HuH-7.5 (cell line): ENCODE measurements at regions not wholly inside any gene's neighbourhood (a gene's known extent, or its start where the extent isn't known, plus 50 kb on each side); places are given as distances from the start of the nearest gene placed in this dataset.
"Not testable (repeated sequence)": the region's sequence is repeated elsewhere in the genome, so short reads cannot be mapped to it uniquely, and the experiment has no call there.

ENCODE experiments used
- DNase-seq: peaks from one replicate; pipeline ENCODE4 v3.0.0; 2011; ENCODE audit warnings: low spot score

DNA sequence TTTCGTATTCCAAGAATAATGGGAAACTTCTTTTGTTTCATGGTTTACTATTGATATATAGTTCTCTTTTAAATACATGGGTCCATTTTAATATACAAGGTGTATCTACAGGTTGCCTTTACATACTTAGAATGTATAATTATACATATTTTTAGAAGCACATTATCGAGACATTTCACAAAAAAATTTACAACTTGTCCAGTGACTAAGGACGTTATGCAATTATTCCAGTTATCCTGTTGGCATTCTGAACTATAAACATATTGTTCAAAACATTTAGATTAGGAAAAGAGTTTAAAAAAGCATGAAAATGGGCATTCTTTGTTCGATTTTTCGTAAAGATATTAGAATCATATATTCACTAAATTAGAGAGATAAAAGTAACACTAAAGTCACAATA is 344.6 kb upstream of the TMEFF2 start:
- no peak for DNase-seq

DNA sequence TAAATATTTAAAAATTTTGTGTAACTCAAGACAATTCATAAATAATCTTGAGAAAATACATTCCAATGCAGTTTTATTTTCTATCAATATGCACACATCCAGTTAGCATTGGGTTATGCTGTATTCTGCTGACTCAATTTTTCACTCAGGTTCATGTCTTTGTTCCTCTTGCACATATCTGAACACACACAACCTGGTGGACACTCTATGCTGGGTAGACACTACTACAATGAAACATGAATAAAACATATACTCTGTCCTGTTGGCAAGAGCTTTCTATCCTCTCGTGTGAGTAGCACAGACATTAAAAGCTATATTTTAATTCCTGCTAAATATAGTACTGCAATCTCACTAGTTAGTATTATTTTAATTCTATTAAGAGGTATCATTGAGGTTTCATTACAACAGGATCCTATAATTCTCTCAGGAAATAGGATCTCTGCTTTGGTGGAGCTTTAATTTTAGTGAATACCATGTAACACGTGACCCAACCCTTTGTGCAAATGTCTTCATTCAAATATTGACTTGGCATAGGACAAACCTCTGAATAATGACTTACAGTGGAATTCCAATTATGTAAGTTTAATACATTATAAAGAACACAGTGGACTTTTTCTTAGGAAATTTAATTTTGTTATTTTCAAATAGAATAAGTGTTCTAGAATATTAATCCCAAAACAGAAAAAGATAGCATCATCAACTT is 342.3 kb upstream of the TMEFF2 start:
- DNase-seq, result no peak

DNA sequence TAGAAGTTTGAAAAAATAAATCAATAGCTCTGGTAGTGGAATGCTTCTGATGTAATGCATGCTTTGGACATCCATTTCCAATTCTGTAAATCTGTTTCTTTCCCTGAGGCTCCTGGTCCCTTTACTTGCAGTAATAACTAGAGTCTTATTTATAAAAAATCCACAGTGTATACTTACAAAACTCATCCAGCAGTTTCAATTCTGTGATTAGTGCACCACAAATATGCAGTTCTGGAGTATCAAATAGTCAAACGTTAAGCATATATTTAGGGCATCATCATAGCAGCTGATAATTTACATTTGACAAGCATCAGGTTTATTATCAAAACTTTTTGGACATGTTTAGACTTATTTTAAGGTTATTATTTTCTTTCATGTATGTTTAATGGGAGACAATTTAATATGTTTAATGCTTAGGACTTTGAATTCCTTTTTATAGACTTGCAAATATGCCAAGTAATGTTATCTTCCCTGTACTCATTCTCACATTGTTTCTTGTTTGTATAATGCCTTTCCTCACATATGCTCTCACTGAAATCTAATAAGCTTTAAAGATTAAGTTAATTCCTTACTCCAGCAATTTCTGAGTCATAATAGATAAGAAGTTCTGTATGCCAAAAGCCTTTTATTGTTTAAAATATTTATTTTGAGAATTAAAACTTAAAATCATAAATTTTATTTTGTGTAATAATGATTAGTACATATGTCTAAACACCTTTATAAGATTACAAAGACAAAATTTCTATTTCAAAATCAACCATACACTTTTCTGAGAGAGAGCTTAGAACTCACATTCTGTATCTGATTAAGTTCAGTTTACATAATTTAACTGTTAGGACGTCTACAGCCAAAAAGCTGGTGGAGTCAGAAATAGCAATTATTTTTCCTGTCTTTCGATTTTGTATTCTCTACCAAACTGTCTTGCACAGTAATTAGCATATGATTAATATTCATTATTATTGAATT is 341.5 kb upstream of the TMEFF2 start:
- no peak for DNase-seq

DNA sequence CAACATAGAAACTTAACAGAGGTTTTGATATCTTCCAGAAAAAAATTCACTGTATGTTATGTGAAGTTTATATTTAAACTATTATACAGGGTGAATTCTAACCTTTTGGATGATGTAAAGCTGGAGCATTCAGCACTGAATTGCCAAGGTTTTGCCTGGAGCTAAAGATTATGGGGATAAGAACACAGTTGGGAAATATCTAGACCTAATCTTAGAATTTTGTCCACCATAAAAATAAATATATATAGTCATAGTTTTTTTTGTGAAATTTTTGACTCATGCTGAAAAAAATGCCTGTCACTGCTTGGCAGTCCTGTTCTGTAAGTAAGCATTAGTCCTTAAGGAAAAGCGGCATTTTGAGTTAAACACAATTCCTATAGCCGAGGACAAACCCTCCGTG is 339.3 kb upstream of the TMEFF2 start:
- no peak for DNase-seq

DNA sequence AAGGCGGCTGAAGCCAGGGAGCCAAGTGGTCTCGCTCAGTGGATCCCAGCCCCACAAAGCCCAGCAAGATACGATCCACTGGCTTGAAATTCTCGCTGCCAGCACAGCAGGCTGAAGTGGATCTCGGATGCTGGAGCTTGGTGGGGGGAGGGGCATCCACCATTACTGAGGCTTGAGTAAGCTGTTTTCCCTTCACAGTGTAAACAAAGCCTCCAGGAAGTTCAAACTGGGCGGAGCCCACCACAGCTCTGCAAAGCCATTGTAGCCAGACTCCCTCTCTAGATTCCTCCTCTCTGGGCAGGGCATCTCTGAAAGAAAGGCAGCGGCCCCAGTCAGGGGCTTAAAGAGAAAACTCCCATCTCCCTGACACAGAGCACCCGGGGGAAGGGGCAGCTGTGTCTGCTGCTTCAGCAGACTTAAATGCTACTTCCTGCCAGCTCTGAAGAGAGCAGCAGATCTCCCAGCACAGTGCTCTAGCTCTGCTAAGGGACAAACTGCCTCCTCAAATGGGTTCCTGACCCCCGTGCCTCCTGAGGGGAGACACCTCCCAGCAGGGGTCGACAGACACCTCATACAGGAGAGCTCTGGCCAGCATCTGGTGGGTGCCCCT is 330.0 kb upstream of the TMEFF2 start:
- DNase-seq, result not testable (repeated sequence)

DNA sequence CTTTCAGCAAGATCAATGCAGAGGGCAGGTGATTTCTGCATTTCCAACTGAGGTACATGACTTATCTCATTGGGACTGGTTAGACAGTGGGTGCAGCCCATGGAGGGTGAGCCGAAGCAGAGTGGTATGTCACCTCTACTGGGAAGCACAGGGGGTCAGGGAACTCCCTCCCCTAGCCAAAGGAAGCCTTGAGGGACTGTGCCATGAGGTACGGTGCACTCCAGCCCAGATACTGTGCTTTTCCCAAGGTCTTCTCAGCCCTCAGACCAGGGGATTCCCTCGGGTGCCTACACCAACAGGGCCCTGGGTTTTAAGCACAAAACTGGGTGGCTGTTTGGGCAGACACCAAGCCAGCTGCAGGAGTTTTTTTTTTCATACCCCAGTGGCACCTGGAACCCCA is 329.5 kb upstream of the TMEFF2 start:
- DNase-seq, result not testable (repeated sequence)

DNA sequence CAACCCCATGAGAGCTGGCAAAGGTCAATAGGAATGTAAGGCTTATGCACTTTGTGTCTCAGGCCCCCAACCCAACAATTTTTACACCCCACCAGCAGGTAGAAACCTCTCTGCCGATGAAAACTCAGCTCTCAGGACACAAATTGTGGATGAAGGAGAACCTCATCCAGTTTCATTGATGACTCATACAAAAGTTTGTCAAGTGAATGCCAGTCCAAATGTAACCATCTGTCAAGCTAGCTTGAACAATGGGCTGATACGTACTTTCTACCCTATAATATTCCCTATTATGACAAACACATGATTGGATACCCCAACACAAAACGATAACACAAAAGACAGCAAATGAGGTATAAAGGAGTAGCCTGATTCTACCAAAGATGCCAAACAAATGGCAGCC is 321.2 kb upstream of the TMEFF2 start:
- no peak for DNase-seq

DNA sequence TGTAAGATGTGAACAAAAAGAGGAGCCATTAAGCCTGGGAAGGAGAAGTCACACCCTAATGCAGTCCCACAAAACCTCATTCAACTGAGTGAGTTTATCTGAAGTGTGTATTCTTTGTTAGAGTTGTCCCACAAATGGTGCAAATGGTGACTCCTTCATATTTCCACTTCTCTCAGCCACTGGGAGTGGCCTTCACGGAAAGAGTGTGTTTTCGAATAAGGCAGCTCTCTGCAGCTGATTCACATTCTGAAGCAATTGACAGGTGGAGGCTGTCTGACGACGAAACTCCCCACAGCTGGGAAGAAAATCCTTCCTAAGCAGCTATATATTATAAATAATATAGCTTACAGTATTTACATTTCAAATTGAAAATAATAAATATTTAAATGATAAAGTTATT is 318.8 kb upstream of the TMEFF2 start:
- no peak for DNase-seq

DNA sequence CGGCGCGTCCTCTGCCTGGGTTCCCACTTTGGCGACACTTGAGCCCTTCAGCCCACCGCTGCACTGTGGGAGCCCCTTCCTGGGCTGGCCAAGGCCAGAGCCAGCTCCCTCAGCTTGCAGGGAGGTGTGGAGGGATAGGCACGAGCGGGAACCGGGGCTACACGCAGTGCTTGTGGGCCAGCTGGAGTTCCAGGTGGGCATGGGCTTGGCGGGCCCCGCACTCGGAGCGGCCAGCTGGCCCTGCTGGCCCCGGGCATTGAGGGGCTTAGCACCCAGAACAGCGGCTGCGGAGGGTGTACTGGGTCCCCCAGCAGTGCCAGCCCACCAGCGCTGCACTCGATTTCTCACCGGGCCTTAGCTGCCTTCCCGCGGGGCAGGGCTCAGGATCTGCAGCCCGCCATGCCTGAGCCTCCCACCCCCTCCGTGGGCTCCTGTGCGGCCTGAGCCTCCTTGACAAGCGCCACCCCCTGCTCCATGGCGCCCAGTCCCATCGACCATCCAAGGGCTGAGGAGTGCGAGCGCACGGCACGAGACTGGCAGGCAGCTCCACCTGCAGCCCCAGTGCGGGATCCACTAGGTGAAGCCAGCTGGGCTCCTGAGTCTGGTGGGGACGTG is 313.2 kb upstream of the TMEFF2 start:
- DNase-seq, result not testable (repeated sequence)

DNA sequence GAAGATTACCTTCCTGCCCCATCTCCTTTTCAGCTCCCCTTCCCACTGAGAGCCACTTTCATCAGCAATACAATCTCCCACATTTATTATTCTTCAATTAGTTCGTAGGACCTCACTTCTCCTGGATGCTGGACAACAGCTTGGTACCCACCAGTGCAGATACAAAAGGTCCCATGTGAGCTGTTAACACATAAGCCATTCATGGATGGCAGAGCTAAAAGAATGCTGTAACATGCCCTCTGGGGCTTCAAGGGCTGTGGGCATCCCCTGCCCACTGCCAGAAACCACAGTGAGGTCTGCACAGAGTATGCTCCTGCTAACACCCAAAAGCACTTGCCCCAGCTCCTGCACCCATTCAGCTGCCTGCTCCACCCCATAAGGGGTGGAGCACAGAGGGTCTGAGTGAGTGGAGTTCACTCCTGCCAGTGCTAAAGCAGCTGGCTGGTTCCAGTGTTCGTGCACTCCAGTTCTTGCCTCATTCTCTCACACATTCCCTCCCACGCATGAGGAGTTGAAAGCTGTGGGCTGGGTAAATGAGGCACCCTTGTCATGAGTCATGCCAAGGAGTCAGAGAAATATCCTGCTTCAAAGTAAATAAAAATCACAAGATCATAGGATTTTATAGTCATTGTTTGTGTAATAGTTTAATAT is 305.9 kb upstream of the TMEFF2 start:
- DNase-seq, result no peak

DNA sequence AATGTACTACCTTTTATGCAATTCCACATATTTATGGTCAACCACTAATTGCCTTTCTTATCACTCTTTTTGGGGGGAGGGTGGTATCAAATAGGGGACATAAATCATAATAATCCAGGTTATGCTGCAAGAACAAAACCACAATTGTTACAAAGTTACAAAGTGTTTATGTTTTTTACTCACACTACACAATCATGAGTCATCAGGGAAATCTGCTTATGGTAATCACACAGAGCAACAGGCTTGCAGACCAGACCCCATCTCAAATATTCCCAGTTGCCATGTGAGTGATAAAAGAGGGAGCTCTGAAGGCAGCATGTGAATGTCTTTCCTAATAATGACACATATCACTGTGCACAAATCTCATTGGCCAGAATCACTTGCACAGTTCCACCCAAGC is 304.7 kb upstream of the TMEFF2 start:
- no peak for DNase-seq

DNA sequence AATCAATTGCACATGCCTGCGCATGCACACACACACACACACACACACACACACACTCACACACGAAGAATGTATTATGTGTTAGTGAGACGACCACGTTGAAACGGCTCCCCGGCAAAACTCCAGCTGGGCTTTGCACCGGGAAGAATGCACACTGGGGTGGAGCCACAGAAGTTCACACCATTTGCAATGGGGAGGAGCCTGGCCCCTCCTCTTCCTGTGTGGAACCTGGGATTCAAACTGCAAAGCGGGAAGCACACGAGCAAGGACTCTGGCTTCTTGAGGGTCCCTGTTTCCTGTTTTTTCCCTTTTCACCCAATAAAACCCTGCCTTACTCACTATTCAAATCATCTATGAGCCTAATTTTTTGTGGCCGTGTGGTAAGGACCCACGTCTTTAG is 304.0 kb upstream of the TMEFF2 start:
- no peak for DNase-seq

DNA sequence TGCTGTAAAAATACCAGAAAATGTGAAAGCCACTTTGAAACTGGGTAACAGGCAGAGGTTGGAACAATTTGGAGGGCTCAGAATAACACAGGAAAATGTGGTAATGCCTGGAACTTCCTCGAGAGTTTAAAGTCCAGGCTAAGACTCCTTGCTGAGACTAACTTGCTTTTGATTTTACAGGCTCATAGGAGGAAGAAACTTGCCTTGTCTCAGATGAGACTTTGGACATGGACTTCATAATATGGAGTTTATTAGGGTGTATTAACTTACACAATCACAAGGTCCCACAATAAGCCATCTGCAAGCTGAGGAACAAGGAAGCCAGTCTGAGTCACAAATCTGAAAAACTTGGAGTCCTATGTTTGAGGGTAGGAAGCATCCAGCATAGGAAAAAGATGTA is 293.4 kb upstream of the TMEFF2 start:
- DNase-seq, result not testable (repeated sequence)

DNA sequence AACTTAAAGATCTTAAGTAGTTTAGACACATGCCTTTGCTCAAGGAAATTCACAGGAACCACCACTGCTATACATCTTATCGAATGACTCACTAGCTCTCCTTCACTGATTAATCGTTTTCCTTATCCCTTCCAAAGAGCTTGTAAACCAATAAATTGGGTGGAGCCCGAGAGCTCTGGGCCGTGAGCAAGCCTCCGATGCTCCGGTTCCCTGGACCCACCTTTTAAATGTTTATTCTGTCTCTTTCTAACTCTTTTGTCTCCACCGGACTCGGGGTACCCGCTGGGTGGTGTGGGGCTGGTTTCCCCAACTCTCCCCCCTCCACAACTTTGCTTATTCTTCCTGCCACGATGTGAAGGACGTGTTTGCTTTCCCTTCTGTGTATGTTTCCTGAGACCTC is 292.9 kb upstream of the TMEFF2 start:
- no peak for DNase-seq

DNA sequence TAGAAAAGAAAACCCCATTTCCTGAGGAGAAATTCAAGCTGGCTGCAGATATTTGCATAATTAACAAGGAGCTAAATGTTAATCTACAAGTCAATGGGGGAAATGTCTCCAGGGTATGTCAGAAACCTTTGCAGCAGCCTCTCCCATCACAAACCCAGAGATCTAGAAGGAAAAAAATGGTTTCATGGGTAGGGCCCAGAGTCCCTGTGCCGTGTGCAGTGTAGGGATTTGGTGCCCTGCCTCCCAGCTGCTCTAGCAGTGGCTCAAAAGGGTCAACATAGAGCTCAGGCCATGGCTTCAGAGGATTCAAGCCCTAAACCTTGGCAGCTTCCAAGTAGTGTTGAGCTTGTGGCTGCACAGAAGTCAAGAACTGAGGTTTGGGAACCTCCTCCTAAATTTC is 290.2 kb upstream of the TMEFF2 start:
- DNase-seq, result no peak

DNA sequence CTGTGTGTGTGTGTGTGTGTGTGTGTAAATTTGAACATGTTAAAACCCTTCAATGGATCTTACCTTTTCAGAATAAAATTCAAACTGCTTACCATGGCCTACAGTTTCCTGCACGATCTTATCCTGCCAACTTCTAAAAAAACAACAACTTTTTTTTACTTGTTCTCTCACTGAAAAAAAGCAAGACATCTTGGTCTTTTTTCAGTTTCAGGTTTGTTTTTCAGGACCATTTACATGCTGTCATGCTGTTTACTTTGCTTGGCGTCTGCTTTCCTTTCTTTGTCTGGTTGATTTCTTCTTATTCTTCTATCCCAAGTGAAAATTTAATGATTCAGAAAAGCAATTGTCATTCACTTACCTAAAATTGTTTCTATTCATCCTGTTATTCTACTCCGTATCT is 286.3 kb upstream of the TMEFF2 start:
- no peak for DNase-seq

DNA sequence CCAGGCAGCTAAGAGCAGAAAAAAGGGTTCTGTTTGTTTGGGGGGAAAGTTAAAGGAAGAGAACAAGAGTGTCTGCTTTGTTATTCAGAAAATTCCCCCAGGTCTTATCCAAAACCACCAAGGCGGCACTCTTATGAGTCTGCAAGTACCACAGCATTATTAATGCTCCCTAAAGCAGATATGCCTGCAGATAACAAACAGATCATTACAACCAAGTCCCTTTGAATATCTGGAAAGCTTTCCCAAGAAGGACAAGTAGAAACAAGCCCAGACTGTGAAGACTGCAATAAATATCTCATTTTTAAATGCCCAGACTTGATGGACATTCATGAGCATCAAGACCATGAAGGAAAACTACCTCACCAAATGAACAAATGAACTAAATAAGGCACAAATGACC is 278.6 kb upstream of the TMEFF2 start:
- no peak for DNase-seq

DNA sequence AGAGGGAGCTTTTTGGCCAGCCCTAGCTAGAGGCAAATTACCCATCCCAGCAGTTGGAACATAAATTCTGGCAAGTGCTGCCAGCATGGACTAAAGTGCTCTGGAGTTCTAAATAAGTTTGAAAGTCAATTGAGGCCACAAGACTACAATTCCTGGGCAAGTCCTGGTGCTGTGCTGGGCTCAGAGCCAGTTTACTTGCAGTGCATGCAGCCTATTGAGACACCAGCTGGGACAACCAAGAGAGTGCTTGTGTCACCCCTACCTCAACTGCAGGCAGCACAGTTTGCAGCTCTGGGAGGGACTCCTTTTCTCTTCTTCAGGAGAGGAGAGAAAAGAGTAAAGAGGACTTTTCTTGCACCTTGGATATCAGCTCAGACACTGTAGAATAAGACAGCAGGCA is 277.2 kb upstream of the TMEFF2 start:
- DNase-seq, result no peak

DNA sequence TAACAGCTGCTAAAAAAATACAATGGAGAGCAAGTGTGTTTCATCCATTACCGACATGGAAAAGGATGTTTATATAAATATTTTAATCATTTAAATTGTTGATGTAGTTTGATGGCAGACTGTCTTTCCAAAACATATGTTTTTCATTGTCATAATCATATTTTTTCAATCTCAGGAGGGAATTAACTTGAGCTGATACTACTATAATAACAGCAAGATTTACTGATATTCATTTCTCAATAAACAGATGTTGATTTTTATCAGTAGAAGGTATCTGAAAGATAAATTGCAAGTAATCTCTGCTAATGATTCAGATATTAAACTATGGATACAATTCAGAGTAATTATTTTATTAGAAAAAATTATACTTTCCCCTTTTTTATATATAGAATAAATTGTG is 274.9 kb upstream of the TMEFF2 start:
- no peak for DNase-seq

DNA sequence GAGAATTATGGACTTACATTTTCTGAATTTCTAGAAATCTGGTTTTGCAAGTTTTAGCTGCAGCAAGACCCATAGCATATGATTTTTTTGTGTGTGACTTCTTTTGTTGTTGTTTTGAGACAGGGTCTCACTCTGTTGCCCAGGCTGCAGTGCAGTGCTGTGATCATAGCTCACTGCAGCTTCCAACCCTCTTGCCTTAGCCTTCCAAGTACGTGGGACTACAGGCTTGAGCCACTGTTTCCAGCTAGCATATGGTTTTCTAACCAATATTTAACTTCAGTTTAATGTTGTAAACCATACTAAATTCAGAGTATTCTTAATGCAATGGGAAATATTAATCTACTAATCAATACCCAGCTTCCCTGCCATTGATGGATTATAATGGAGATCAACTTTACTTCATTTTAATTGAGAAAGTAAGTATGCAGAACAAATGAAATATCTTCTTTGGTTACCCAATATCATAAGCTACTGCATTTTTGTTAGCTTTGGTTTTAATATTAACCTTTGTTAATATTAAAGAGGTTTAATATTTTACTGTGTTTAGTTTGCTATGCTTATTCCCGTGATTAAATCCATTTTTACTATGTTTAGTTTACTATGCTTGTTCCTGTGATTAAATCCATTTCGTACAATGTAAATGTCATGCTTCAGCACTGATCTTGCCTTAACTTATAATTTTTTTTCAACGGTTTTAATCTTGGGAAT is 273.4 kb upstream of the TMEFF2 start:
- no peak for DNase-seq

DNA sequence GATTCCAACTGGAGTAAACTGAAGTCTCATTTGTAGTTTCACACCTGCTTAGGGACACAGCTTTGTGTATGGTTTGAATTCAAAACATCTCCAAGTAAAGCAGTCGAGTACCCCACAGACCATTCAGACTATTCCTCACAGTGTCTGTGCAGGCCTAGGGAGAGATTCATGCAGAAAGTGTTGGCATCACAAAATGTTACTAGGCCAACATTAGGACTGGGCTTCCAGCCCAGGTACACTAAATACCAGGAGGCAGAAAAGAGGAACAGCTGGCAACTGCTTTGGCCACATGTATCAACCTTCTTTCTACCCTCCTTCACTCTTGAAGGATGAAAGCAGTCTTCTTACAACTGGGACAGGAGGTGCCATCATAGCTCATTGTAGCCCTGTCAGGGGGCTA is 270.4 kb upstream of the TMEFF2 start:
- no peak for DNase-seq
